IPS-18a (cell line): ENCODE measurements at regions not wholly inside any gene's neighbourhood (a gene's known extent, or its start where the extent isn't known, plus 50 kb on each side); places are given as distances from the start of the nearest gene placed in this dataset.
"Not testable (repeated sequence)": the region's sequence is repeated elsewhere in the genome, so short reads cannot be mapped to it uniquely, and the experiment has no call there.

ENCODE experiments used
- H3K27ac ChIP-seq: one replicate; pipeline ENCODE4 v1.5.1; 2013; ENCODE audit warnings: low read length
- H3K27me3 ChIP-seq: one replicate; pipeline ENCODE4 v1.6.1; 2013; ENCODE audit warnings: mild to moderate bottlenecking, low read length; ENCODE audit not compliant: control insufficient read depth, insufficient read depth
- H3K36me3 ChIP-seq: one replicate; pipeline ENCODE4 v1.6.1; 2013; ENCODE audit warnings: low read depth, low read length; ENCODE audit not compliant: control insufficient read depth
- H3K4me1 ChIP-seq: one replicate; pipeline ENCODE4 v1.6.1; 2013; ENCODE audit warnings: low read depth, low read length; ENCODE audit not compliant: control insufficient read depth
- H3K4me3 ChIP-seq: one replicate; pipeline ENCODE4 v1.5.1; 2013; ENCODE audit warnings: low read length
- H3K9ac ChIP-seq: one replicate; pipeline ENCODE4 v1.6.1; 2013; ENCODE audit warnings: mild to moderate bottlenecking, low read length, moderate library complexity
- H3K9me3 ChIP-seq: one replicate; pipeline ENCODE4 v1.6.1; 2013; ENCODE audit warnings: low read depth, low read length; ENCODE audit not compliant: control insufficient read depth

GRCh38 chr5:88045165-88045564 is 223.5 kb downstream of the TMEM161B start:
- Histone ChIP-seq H3K4me3 (no peak overlapping the region), H3K9ac (no peak overlapping the region), H3K27ac (no peak overlapping the region), H3K27me3 (no peaks in the 10 kb centered on the region), H3K36me3 (no peaks in the 10 kb centered on the region), H3K4me1 (peaks cover 14% of the 10 kb centered on the region), H3K9me3 (no peaks in the 10 kb centered on the region)

GRCh38 chr5:88034520-88034919 is 234.1 kb downstream of the TMEM161B start:
- no peaks in the 10 kb centered on the region for H3K36me3 ChIP-seq
- H3K4me3 ChIP-seq = no peak overlapping the region
- no peaks in the 10 kb centered on the region for H3K27me3 ChIP-seq
- no peaks in the 10 kb centered on the region for H3K9me3 ChIP-seq
- no peak overlapping the region for H3K9ac ChIP-seq
- H3K27ac ChIP-seq = no peak overlapping the region
- H3K4me1 ChIP-seq = peaks cover 7% of the 10 kb centered on the region

GRCh38 chr5:88033191-88033590 is 235.5 kb downstream of the TMEM161B start:
- Histone ChIP-seq H3K4me1 (peaks cover 7% of the 10 kb centered on the region), H3K36me3 (no peaks in the 10 kb centered on the region), H3K4me3 (no peak overlapping the region), H3K27me3 (no peaks in the 10 kb centered on the region), H3K27ac (no peak overlapping the region), H3K9ac (no peak overlapping the region), H3K9me3 (no peaks in the 10 kb centered on the region)

- H3K9me3 ChIP-seq = no peaks in the 10 kb centered on the region
- peaks cover 4% of the 10 kb centered on the region for H3K4me1 ChIP-seq
- H3K36me3 ChIP-seq = no peaks in the 10 kb centered on the region
Observed at GRCh38 chr5:88029011-88029410, 239.6 kb downstream of the TMEM161B start.

GRCh38 chr5:88021141-88021540 is 247.5 kb downstream of the TMEM161B start:
- Histone ChIP-seq H3K4me1 (no peaks in the 10 kb centered on the region), H3K36me3 (no peaks in the 10 kb centered on the region), H3K27me3 (no peaks in the 10 kb centered on the region), H3K4me3 (no peak overlapping the region), H3K9ac (no peak overlapping the region), H3K27ac (no peak overlapping the region), H3K9me3 (no peaks in the 10 kb centered on the region)

More at GRCh38 chr5:88029011-88029410, 239.6 kb downstream of the TMEM161B start:
- Histone ChIP-seq H3K4me3 (no peak overlapping the region), H3K27me3 (no peaks in the 10 kb centered on the region), H3K9ac (no peak overlapping the region), H3K27ac (no peak overlapping the region)

GRCh38 chr5:88014984-88015383 is 253.7 kb downstream of the TMEM161B start:
- H3K27ac ChIP-seq, H3K4me3 ChIP-seq, H3K27me3 ChIP-seq, H3K4me1 ChIP-seq, H3K9ac ChIP-seq, H3K36me3 ChIP-seq, H3K9me3 ChIP-seq: not testable (repeated sequence)

GRCh38 chr5:88000877-88001276 is 267.8 kb downstream of the TMEM161B start:
- no peak overlapping the region for H3K27ac ChIP-seq
- no peak overlapping the region for H3K9ac ChIP-seq
- H3K36me3 ChIP-seq = no peaks in the 10 kb centered on the region
- no peaks in the 10 kb centered on the region for H3K27me3 ChIP-seq
- H3K4me3 ChIP-seq = no peak overlapping the region
- no peaks in the 10 kb centered on the region for H3K4me1 ChIP-seq
- no peaks in the 10 kb centered on the region for H3K9me3 ChIP-seq

- Histone ChIP-seq H3K9ac (no peak overlapping the region), H3K27ac (no peak overlapping the region), H3K27me3 (no peaks in the 10 kb centered on the region), H3K36me3 (no peaks in the 10 kb centered on the region), H3K4me1 (no peaks in the 10 kb centered on the region), H3K9me3 (no peaks in the 10 kb centered on the region), H3K4me3 (no peak overlapping the region)
Observed at GRCh38 chr5:87997662-87998061, 271.0 kb downstream of the TMEM161B start.

- Histone ChIP-seq H3K27me3 (no peaks in the 10 kb centered on the region), H3K4me1 (no peaks in the 10 kb centered on the region), H3K36me3 (no peaks in the 10 kb centered on the region), H3K9ac (no peak overlapping the region), H3K9me3 (no peaks in the 10 kb centered on the region), H3K4me3 (no peak overlapping the region), H3K27ac (no peak overlapping the region)
Observed at GRCh38 chr5:87966213-87966612, 302.4 kb downstream of the TMEM161B start.

- H3K36me3 ChIP-seq = no peaks in the 10 kb centered on the region
- no peak overlapping the region for H3K27ac ChIP-seq
- H3K4me3 ChIP-seq = no peak overlapping the region
- peaks cover 34% of the 10 kb centered on the region for H3K4me1 ChIP-seq
- no peak overlapping the region for H3K9ac ChIP-seq
- H3K27me3 ChIP-seq = no peaks in the 10 kb centered on the region
- H3K9me3 ChIP-seq = no peaks in the 10 kb centered on the region
Observed at GRCh38 chr5:87954121-87954520, 314.5 kb downstream of the TMEM161B start.

GRCh38 chr5:87951661-87952060 is 317.0 kb downstream of the TMEM161B start:
- Histone ChIP-seq H3K9ac (no peak overlapping the region), H3K36me3 (no peaks in the 10 kb centered on the region), H3K27me3 (no peaks in the 10 kb centered on the region), H3K4me1 (peaks cover 31% of the 10 kb centered on the region), H3K9me3 (no peaks in the 10 kb centered on the region), H3K4me3 (no peak overlapping the region), H3K27ac (no peak overlapping the region)

- no peak overlapping the region for H3K27ac ChIP-seq
- H3K36me3 ChIP-seq = no peaks in the 10 kb centered on the region
- no peak overlapping the region for H3K9ac ChIP-seq
- no peaks in the 10 kb centered on the region for H3K9me3 ChIP-seq
- H3K4me3 ChIP-seq = no peak overlapping the region
- H3K27me3 ChIP-seq = no peaks in the 10 kb centered on the region
- peaks cover 37% of the 10 kb centered on the region for H3K4me1 ChIP-seq
Observed at GRCh38 chr5:87949676-87950631, 318.7 kb downstream of the TMEM161B start.
